Tibial artery (tissue), 4 donors: ENCODE measurements at regions not wholly inside any gene's neighbourhood (a gene's known extent, or its start where the extent isn't known, plus 50 kb on each side); places are given as distances from the start of the nearest gene placed in this dataset.

Experiments
- DNase-seq, 2 donors: peaks; one replicate each; pipeline ENCODE4 v3.0.0-alpha.2; 2019
- H3K27ac ChIP-seq, 2 donors: fragments of 200-600 bp; sonication (generic) in 1 of 2; 1 replicate in 1 of 2; 2 replicates in 1 of 2; pipeline ENCODE4 v1.5.1; 2018 to 2019; ENCODE audit warnings: mild to moderate bottlenecking in 1 of 2
- H3K27me3 ChIP-seq, 2 donors: fragments of 200-600 bp; sonication (generic) in 1 of 2; one replicate each; pipeline versions ENCODE4 v1.5.1 to v1.6.0; 2016 to 2019
- H3K36me3 ChIP-seq, 3 donors: fragments of 200-600 bp; sonication (generic) in 2 of 3; one replicate each; pipeline ENCODE4 v1.5.1; 2016 to 2019; ENCODE audit warnings: mild to moderate bottlenecking in 2 of 3
- H3K4me1 ChIP-seq, 4 donors: fragments of 200-600 bp; sonication (generic) in 2 of 4; 1 replicate in 3 of 4; 2 replicates in 1 of 4; pipeline ENCODE4 v1.5.1; 2016 to 2019
- H3K4me3 ChIP-seq, 2 donors: fragments of 200-600 bp; sonication (generic) in 1 of 2; 1 replicate in 1 of 2; 2 replicates in 1 of 2; pipeline ENCODE4 v1.5.1; 2018 to 2019; ENCODE audit warnings: mild to moderate bottlenecking in 2 of 2
- H3K9me3 ChIP-seq, 3 donors: fragments of 200-600 bp; sonication (generic) in 1 of 3; one replicate each; pipeline ENCODE4 v1.5.1; 2016 to 2019
- CTCF ChIP-seq, 2 experiments: fragments of 200-600 bp in 1 of 2; fragments of 450-650 bp in 1 of 2; IDR thresholded peaks; one replicate each; pipeline ENCODE4 v1.5.1; 2017 to 2019; ENCODE audit warnings: antibody characterized with exemption in 2 of 2, mild to moderate bottlenecking in 1 of 2, moderate library complexity in 1 of 2
- intact Hi-C: fragments of 100-400 bp; cut with DNase I; formaldehyde crosslinking; loops from one replicate; pipeline ENCODE4 v1.15.0; 2023; ENCODE audit warnings: low total_unique reads

- DNase-seq = no peak
- Histone ChIP-seq H3K4me1 (no peaks in the 10 kb centered on the region), H3K9me3 (no peaks in the 10 kb centered on the region), H3K36me3 (no peaks in the 10 kb centered on the region), H3K27ac (no peak overlapping the region), H3K4me3 (no peak overlapping the region), H3K27me3 (no peaks in the 10 kb centered on the region)
- intact Hi-C loops = no loop called here
- TF ChIP-seq CTCF (IDR thresholded peaks at IDR 0.05) = no peak
Observed at GRCh38 chr1:83100133-83100532, 898.8 kb downstream of the TTLL7 start.

GRCh38 chr1:83098791-83099190 lies 900.1 kb downstream of the TTLL7 start:
- no peak for DNase-seq
- intact Hi-C loops = no loop called here
- H3K4me1 ChIP-seq = no peaks in the 10 kb centered on the region
- H3K9me3 ChIP-seq = no peaks in the 10 kb centered on the region
- H3K36me3 ChIP-seq = no peaks in the 10 kb centered on the region
- no peak overlapping the region for H3K4me3 ChIP-seq
- TF ChIP-seq CTCF (IDR thresholded peaks at IDR 0.05) = no peak
- no peak overlapping the region for H3K27ac ChIP-seq
- H3K27me3 ChIP-seq = no peaks in the 10 kb centered on the region

- intact Hi-C loops = no loop called here
- DNase-seq = no peak
- no peaks in the 10 kb centered on the region for H3K4me1 ChIP-seq
Observed at GRCh38 chr1:83098131-83098530, 900.8 kb downstream of the TTLL7 start.

GRCh38 chr1:83097715-83098114 lies 901.2 kb downstream of the TTLL7 start:
- Histone ChIP-seq H3K27me3 (no peaks in the 10 kb centered on the region), H3K4me3 (no peak overlapping the region), H3K9me3 (no peaks in the 10 kb centered on the region), H3K36me3 (no peaks in the 10 kb centered on the region), H3K4me1 (no peaks in the 10 kb centered on the region), H3K27ac (no peak overlapping the region)
- DNase-seq = no peak
- no peak for TF ChIP-seq CTCF (IDR thresholded peaks at IDR 0.05)
- intact Hi-C loops = no loop called here

More at GRCh38 chr1:83098131-83098530, 900.8 kb downstream of the TTLL7 start:
- Histone ChIP-seq H3K9me3 (no peaks in the 10 kb centered on the region), H3K4me3 (no peak overlapping the region), H3K36me3 (no peaks in the 10 kb centered on the region), H3K27ac (no peak overlapping the region), H3K27me3 (no peaks in the 10 kb centered on the region)
- no peak for TF ChIP-seq CTCF (IDR thresholded peaks at IDR 0.05)

- Histone ChIP-seq H3K27ac (no peak overlapping the region), H3K4me3 (no peak overlapping the region), H3K36me3 (no peaks in the 10 kb centered on the region), H3K4me1 (no peaks in the 10 kb centered on the region), H3K27me3 (no peaks in the 10 kb centered on the region), H3K9me3 (no peaks in the 10 kb centered on the region)
- no peak for TF ChIP-seq CTCF (IDR thresholded peaks at IDR 0.05)
- no peak for DNase-seq
- intact Hi-C loops = no loop called here
Observed at GRCh38 chr1:83095570-83095969, 903.4 kb downstream of the TTLL7 start.

GRCh38 chr1:83090195-83090594 lies 908.7 kb downstream of the TTLL7 start:
- no peak for TF ChIP-seq CTCF (IDR thresholded peaks at IDR 0.05)
- intact Hi-C loops = no loop called here
- Histone ChIP-seq H3K4me1 (no peaks in the 10 kb centered on the region), H3K36me3 (no peaks in the 10 kb centered on the region), H3K27me3 (no peaks in the 10 kb centered on the region), H3K27ac (no peak overlapping the region), H3K4me3 (no peak overlapping the region), H3K9me3 (no peaks in the 10 kb centered on the region)
- no peak for DNase-seq
